CD4-positive, alpha-beta T cell treated with Interleukin-4 for 1 hour (primary cell): ENCODE measurements at regions not wholly inside any gene's neighbourhood (a gene's known extent, or its start where the extent isn't known, plus 50 kb on each side); places are given as distances from the start of the nearest gene placed in this dataset.
A peak's percentile ranks its signal among the peaks of the same experiment; 100 is the strongest.
"Not testable (repeated sequence)": the region's sequence is repeated elsewhere in the genome, so short reads cannot be mapped to it uniquely, and the experiment has no call there.

Experiments
- DNase-seq, 2 donors: peaks; one replicate each; pipeline ENCODE4 v3.0.0-alpha.2; 2020 to 2022

GRCh38 chr12:14032191-14032590 is 50.8 kb upstream of the GRIN2B start:
- DNase-seq = not testable (repeated sequence)

- DNase-seq = no peak
Measured at GRCh38 chr12:14043776-14044175, 62.4 kb upstream of the GRIN2B start.

GRCh38 chr12:14048941-14049545 is 67.6 kb upstream of the GRIN2B start:
- no peak for DNase-seq

- DNase-seq = no peak
Measured at GRCh38 chr12:14057895-14058294, 76.5 kb upstream of the GRIN2B start.

GRCh38 chr12:14058717-14059116 is 77.3 kb upstream of the GRIN2B start:
- no peak for DNase-seq

- DNase-seq = no peak
Measured at GRCh38 chr12:14059548-14059947, 78.1 kb upstream of the GRIN2B start.

- no peak for DNase-seq
Measured at GRCh38 chr12:14065616-14066015, 84.2 kb upstream of the GRIN2B start.

GRCh38 chr12:14066021-14066420 is 84.6 kb upstream of the GRIN2B start:
- no peak for DNase-seq

GRCh38 chr12:14068961-14069360 is 87.6 kb upstream of the GRIN2B start:
- DNase-seq = no peak

GRCh38 chr12:14071833-14072232 is 90.4 kb upstream of the GRIN2B start:
- DNase-seq = no peak

GRCh38 chr12:14072987-14073386 is 91.6 kb upstream of the GRIN2B start:
- no peak for DNase-seq

- DNase-seq = no peak
Measured at GRCh38 chr12:14075797-14076393, 94.5 kb upstream of the GRIN2B start.

- no peak for DNase-seq
Measured at GRCh38 chr12:14076538-14076937, 95.1 kb upstream of the GRIN2B start.

- DNase-seq = no peak
Measured at GRCh38 chr12:14086838-14087237, 105.4 kb upstream of the GRIN2B start.

GRCh38 chr12:14099994-14100393 is 118.6 kb upstream of the GRIN2B start:
- no peak for DNase-seq

GRCh38 chr12:14101556-14101955 is 120.2 kb upstream of the GRIN2B start:
- DNase-seq = not testable (repeated sequence)

- DNase-seq = peak in 1 of 2 donors; percentile 48
Measured at GRCh38 chr12:14111230-14111865, 129.9 kb upstream of the GRIN2B start.

- no peak for DNase-seq
Measured at GRCh38 chr12:14113031-14113430, 131.6 kb upstream of the GRIN2B start.

GRCh38 chr12:14126692-14127091 is 145.3 kb upstream of the GRIN2B start:
- DNase-seq = no peak

GRCh38 chr12:14129611-14130195 is 148.3 kb upstream of the GRIN2B start:
- DNase-seq = no peak

GRCh38 chr12:14135996-14136395 is 154.6 kb upstream of the GRIN2B start:
- no peak for DNase-seq

GRCh38 chr12:14138495-14138894 is 157.1 kb upstream of the GRIN2B start:
- DNase-seq = no peak

- DNase-seq = no peak
Measured at GRCh38 chr12:14148489-14149270, 167.3 kb upstream of the GRIN2B start.
